ENCODE measurements at regions not wholly inside any gene's neighbourhood (a gene's known extent, or its start where the extent isn't known, plus 50 kb on each side); places are given as distances from the start of the nearest gene placed in this dataset.

GRCh38 chrX:55546956-55547355 lies 57.3 kb upstream of the USP51 start:
- Mint-ChIP-seq H3K36me3 (no peaks in the 10 kb centered on the region), H3K4me1 (no peaks in the 10 kb centered on the region), H3K27ac (no peak overlapping the region), H3K27me3 (ENCODE audit: low read depth) (no peaks in the 10 kb centered on the region), H3K9me3 (peaks cover 65% of the 10 kb centered on the region), H3K4me3 (no peak overlapping the region)
- no peak for TF ChIP-seq CTCF (IDR thresholded peaks at IDR 0.05; ENCODE audit: unreplicated experiment)
- DNase-seq (ENCODE audit: low spot score in 2 of 2, unreplicated experiment in 2 of 2) = no peak

Measured in mesothelial cell of epicardium (in vitro differentiated cells).